ENCODE measurements at regions not wholly inside any gene's neighbourhood (a gene's known extent, or its start where the extent isn't known, plus 50 kb on each side); places are given as distances from the start of the nearest gene placed in this dataset.

DNA sequence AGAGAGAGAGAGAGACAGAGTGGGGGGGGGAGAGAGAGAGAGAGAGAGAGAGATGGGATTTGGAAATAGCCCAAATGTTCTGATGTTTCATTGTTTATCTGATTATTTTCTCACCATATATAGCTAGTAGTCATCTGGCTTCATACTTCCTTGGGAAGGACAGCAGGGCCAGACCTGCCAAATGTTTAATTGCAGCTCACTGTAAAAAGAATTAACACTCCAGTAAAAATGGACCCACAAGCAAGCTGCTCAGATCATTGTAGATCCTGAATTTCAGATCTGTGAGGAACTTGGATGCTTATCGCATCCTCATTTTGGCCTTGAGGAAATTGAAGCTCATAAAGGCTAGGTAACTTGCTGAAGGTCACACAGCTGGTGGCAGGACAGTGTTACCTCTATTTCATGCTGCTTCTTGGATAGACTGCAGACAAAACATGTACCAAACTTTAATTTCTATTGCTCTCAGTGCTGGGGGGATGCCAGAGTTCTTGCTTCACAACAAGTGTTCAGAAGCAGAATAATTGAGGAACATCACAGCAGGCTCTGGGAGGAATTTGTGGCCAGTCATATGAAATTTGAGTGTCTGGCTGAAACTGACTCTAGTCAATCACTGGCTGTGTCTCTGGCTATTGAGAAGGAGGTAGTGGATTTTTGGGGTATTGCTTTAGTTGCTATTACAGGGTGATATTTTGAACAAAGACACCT is 223.5 kb downstream of the PIK3C3 start:
- Mint-ChIP-seq H3K27ac (no peak overlapping the region), H3K27me3 (peaks cover 2% of the 10 kb centered on the region)
- intact Hi-C loops (cut with micrococcal nuclease) = no loop called here

DNA sequence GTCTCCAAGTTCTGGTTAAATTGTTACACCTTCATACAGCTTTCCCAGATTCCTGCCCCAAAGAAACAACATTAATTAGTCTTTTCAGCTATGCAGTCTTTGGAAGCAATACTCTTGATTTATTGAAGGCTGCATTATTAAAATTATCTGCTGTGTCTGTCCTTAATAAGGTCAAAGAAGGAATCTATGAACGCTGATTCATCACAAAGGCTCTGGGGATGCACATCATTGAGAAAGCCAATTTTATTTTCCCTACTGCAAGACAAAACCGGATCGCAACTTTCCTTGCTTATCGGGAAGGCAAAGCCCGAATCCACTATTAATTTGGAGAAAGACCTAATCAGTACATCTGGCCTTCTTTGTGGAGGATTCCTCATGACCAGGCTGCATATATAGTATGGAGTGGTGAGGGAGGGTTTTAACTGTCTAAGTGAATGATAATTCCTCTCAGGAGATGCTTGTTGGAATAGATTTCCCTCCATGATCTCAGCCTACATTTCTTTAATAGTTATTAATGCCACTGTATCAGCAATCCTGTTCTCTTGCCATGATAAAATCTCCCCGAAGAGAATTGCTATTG is 224.6 kb downstream of the PIK3C3 start:
- Mint-ChIP-seq H3K4me3 (no peak overlapping the region), H3K27ac (no peak overlapping the region), H3K36me3 (ENCODE audit: low read depth) (no peaks in the 10 kb centered on the region), H3K4me1 (ENCODE audit: low read depth) (no peaks in the 10 kb centered on the region), H3K9me3 (no peaks in the 10 kb centered on the region), H3K27me3 (no peaks in the 10 kb centered on the region)
- ChIA-PET POLR2A (no interaction called here), CTCF (no interaction called here)
- TF ChIP-seq, protein P1, sequence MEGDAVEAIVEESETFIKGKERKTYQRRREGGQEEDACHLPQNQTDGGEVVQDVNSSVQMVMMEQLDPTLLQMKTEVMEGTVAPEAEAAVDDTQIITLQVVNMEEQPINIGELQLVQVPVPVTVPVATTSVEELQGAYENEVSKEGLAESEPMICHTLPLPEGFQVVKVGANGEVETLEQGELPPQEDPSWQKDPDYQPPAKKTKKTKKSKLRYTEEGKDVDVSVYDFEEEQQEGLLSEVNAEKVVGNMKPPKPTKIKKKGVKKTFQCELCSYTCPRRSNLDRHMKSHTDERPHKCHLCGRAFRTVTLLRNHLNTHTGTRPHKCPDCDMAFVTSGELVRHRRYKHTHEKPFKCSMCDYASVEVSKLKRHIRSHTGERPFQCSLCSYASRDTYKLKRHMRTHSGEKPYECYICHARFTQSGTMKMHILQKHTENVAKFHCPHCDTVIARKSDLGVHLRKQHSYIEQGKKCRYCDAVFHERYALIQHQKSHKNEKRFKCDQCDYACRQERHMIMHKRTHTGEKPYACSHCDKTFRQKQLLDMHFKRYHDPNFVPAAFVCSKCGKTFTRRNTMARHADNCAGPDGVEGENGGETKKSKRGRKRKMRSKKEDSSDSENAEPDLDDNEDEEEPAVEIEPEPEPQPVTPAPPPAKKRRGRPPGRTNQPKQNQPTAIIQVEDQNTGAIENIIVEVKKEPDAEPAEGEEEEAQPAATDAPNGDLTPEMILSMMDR (IDR thresholded peaks at IDR 0.05) = no peak
- DNase-seq = no peak
- no peak for ATAC-seq
- intact Hi-C loops (cut with micrococcal nuclease) = no loop called here

More for the DNA sequence above, 223.5 kb downstream of the PIK3C3 start:
- ATAC-seq = no peak
- Mint-ChIP-seq H3K9me3 (no peaks in the 10 kb centered on the region), H3K4me1 (ENCODE audit: low read depth) (no peaks in the 10 kb centered on the region), H3K36me3 (ENCODE audit: low read depth) (no peaks in the 10 kb centered on the region), H3K4me3 (no peak overlapping the region)
- TF ChIP-seq, protein P1 (IDR thresholded peaks at IDR 0.05) = no peak
- ChIA-PET CTCF (no interaction called here), POLR2A (no interaction called here)
- DNase-seq = no peak

DNA sequence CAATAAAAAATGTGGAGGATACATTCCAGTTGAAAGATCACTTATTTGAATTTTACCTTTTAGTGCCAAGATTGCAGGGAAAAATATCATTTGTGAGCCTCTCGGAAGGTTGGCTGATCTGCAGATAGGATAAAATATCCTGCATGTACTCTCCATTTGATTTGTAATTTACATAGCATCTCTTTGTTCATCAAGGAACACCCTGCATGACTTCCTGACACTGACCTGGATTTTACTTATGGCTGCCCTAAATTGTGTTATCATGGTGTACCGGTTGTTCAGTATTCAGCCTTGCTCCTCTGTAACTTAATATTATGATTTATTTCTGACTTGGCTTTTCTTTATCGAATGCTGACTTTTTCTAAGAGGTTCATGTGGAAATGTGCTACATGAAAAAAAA is 226.4 kb downstream of the PIK3C3 start:
- Mint-ChIP-seq H3K27me3 (no peaks in the 10 kb centered on the region), H3K4me1 (ENCODE audit: low read depth) (no peaks in the 10 kb centered on the region), H3K9me3 (no peaks in the 10 kb centered on the region), H3K27ac (no peak overlapping the region), H3K36me3 (ENCODE audit: low read depth) (no peaks in the 10 kb centered on the region), H3K4me3 (no peak overlapping the region)
- TF ChIP-seq, protein P1 (IDR thresholded peaks at IDR 0.05) = no peak
- ChIA-PET CTCF (no interaction called here), POLR2A (no interaction called here)
- DNase-seq (no peak), ATAC-seq (no peak)
- intact Hi-C loops (cut with micrococcal nuclease) = no loop called here

DNA sequence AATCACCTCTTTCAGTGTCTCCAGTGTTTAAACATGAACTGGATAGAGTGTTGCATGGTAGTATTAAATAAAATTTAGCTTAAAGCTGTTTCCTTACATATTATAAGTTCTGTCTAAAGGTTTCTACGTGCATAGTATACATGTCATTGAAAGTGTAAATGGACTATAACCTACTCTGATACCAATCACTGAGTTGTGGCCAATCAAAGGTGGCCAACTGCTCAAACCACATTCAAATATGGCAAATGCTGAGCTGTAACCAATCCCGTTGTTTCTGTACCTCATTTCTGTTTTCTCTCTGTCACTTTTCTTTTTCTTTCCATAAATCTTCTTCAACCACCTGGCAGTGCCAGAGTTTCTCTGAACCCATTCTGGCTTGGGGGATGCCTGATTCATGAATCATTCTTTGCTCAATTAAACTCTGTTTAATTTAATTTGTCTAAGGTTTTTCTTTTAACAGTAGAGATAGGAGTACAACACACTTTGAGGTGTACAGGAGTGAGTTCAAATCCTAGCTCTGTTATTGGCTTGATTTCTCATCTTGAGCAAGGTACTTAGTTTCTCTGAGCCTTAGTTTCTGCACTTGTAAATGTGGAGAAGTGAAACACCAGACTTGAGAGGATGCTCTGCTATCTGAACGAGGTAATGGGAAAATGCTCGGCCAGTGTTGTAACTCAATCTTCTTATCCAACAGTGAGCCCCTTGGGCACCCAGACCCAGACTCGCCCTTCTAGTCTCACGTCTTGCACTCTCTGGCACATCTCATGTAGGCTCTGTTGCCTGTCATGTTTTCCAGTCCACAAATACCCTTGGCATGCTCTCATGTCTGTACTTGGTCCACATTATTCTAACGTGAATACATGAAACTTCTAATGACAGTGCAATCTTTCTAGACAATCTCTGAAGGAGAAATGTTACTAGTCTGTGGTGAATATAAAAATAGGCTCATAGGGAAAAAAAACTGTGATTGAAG is 228.0 kb downstream of the PIK3C3 start:
- TF ChIP-seq, protein P1 (IDR thresholded peaks at IDR 0.05) = no peak
- DNase-seq = no peak
- CTCF ChIA-PET = no interaction called here

More for the DNA sequence above, 228.0 kb downstream of the PIK3C3 start:
- H3K27ac Mint-ChIP-seq = no peak overlapping the region
- H3K4me3 Mint-ChIP-seq = no peak overlapping the region
- H3K36me3 Mint-ChIP-seq (ENCODE audit: low read depth) = no peaks in the 10 kb centered on the region
- H3K27me3 Mint-ChIP-seq = no peaks in the 10 kb centered on the region
- intact Hi-C loops (cut with micrococcal nuclease) = no loop called here
- POLR2A ChIA-PET = no interaction called here
- H3K9me3 Mint-ChIP-seq = no peaks in the 10 kb centered on the region
- H3K4me1 Mint-ChIP-seq (ENCODE audit: low read depth) = no peaks in the 10 kb centered on the region
- no peak for ATAC-seq

Measured in activated CD8-positive, alpha-beta T cell treated with anti-CD3 and anti-CD28 coated beads for 36 hours (primary cell).